ENCODE measurements at regions not wholly inside any gene's neighbourhood (a gene's known extent, or its start where the extent isn't known, plus 50 kb on each side); places are given as distances from the start of the nearest gene placed in this dataset.
"Not testable (repeated sequence)": the region's sequence is repeated elsewhere in the genome, so short reads cannot be mapped to it uniquely, and the experiment has no call there.

DNA sequence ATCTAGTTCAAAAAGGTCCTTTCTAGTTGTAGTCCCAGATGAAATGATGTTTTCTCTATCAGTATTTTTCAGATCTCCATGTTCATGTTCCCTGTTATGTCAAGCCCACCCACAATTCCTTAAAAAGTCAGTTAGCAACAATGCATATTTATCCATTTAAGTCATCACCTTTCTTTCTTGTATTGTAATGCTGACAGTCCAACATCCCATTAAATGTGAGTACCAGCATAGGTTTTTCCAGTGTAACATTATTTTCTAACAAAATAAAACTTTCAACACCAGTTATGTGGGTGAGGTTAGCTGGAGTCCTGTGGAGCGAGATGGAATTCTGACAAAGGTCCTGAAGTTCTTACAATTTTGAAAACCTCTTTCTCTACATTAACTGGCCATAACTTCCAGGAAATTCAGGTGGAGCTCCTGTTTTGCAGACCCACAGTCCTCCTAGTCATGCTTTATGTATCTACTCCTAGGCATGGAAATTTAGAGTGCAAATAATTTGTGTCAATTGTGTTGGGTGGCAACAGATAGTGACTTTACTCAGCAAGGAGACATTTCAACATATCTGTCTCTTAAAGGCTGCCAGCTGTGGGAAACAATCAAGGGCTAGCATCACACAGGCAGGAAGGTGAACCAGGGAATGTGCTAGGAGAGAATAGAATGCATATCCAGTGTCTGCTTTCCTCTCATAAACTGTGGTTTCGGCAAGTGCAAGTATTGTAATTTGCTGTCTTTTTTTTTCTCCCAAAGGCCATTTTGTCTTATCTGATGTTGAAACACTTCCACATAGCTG lies 162.6 kb downstream of the MTERF1 start:
- peaks cover 3% of the 10 kb centered on the region for H3K9me3 ChIP-seq
- ATAC-seq: no peak
- H3K36me3 ChIP-seq (ENCODE audit: low read depth): no peaks in the 10 kb centered on the region
- TF ChIP-seq, protein P1, sequence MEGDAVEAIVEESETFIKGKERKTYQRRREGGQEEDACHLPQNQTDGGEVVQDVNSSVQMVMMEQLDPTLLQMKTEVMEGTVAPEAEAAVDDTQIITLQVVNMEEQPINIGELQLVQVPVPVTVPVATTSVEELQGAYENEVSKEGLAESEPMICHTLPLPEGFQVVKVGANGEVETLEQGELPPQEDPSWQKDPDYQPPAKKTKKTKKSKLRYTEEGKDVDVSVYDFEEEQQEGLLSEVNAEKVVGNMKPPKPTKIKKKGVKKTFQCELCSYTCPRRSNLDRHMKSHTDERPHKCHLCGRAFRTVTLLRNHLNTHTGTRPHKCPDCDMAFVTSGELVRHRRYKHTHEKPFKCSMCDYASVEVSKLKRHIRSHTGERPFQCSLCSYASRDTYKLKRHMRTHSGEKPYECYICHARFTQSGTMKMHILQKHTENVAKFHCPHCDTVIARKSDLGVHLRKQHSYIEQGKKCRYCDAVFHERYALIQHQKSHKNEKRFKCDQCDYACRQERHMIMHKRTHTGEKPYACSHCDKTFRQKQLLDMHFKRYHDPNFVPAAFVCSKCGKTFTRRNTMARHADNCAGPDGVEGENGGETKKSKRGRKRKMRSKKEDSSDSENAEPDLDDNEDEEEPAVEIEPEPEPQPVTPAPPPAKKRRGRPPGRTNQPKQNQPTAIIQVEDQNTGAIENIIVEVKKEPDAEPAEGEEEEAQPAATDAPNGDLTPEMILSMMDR (IDR thresholded peaks at IDR 0.05): no peak
- intact Hi-C loops (cut with DNase I, micrococcal nuclease): no loop called here
- DNase-seq: no peak
- no peak overlapping the region for H3K4me3 ChIP-seq
- no peaks in the 10 kb centered on the region for H3K4me1 ChIP-seq (ENCODE audit: low read depth)

DNA sequence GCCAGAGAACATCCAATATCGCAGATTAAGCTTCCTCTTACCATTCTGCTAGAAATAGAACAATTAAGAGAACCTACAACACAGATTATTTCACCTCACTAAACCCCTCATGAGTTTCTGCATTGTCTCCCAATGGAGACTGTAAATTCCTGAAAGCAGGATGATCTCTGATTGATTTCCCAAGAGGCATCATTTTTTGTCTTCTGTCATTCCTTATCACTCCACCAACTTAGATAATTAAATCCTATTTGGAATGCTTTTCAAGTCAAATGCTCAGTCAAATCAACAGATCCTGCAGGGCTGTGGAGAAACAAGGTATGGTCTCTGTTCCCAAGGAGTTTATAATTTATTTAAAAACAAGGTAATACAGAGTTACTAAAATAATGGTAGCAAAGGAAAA lies 161.5 kb downstream of the MTERF1 start:
- intact Hi-C loops (cut with DNase I, micrococcal nuclease): no loop called here
- Histone ChIP-seq H3K9me3 (peaks cover 6% of the 10 kb centered on the region), H3K36me3 (ENCODE audit: low read depth) (no peaks in the 10 kb centered on the region), H3K4me3 (no peak overlapping the region), H3K4me1 (ENCODE audit: low read depth) (no peaks in the 10 kb centered on the region)
- ATAC-seq (no peak), DNase-seq (no peak)
- TF ChIP-seq, protein P1 (IDR thresholded peaks at IDR 0.05): no peak

DNA sequence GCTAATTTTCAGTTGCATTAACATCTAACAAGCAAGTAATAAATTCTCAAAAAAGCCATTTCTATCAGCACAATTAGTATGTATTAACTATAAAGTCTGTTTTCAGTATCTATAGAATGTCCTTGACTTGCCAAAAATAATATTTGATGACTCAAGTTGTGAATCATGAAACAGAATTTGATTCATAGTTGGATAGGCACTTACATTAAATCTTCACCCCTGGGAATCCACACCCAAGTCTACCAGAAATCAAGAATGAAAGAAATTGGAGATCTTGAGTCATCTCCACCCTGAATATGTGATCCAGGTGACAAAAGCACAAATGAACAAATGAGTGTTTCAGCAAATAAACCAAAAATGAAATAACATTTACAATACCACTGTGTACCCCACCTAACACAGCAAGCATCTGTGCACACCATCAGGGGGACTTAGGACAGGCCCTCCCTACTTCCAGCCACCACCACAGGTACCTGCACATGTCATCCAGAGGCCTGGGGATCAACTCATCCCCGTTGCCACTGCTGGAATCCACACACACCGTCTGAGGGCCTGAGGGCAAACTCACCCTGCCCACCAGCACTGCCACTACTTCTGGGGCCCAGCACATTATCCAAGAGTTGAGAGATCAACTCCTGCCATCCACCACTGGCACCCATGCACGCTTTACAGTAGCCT lies 160.1 kb downstream of the MTERF1 start:
- ATAC-seq: no peak
- Histone ChIP-seq H3K9me3 (peaks cover 6% of the 10 kb centered on the region), H3K4me1 (ENCODE audit: low read depth) (no peaks in the 10 kb centered on the region), H3K4me3 (no peak overlapping the region), H3K36me3 (ENCODE audit: low read depth) (no peaks in the 10 kb centered on the region)
- TF ChIP-seq, protein P1 (IDR thresholded peaks at IDR 0.05): no peak
- DNase-seq: no peak
- intact Hi-C loops (cut with DNase I, micrococcal nuclease): no loop called here

DNA sequence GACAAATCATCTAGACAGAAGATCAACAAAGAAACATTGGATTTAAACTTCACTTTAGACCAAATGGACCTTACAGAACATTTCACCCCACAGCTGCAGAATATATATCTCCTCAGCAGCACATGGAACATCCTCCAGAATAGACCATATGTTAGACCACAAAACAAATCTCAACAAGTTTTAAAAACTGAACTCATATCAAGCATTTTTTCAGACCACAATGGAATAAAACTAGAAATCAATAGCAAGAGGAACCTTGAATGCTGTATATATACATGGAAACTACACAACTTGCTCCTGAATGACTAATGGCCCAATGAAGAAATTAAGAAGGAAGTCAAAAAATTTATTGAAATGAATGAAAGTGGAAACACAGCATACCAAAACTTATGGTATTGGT lies 157.7 kb downstream of the MTERF1 start:
- Histone ChIP-seq H3K9me3 (peaks cover 6% of the 10 kb centered on the region), H3K36me3 (ENCODE audit: low read depth) (no peaks in the 10 kb centered on the region)

DNA sequence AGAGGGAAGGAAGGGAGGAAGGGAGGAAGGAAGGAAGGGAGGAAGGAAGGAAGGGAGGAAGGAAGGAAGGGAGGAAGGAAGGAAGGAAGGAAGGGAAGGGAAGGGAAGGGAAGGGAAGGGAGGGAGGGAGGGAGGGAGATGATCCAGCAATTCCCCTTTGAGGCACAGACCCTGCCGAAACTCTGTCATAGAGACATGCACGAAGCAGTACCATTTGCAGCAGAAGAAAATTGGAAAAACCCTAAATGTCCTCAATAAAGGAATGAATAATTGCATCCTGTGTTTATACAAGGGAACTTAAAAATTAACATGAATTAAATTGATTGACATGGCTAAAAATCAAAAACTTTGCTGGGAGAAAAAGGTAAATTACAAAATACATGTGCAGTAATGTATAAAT lies 151.5 kb downstream of the MTERF1 start:
- ATAC-seq; H3K4me3 ChIP-seq; H3K36me3 ChIP-seq (ENCODE audit: low read depth); H3K9me3 ChIP-seq; intact Hi-C loops (cut with DNase I, micrococcal nuclease); DNase-seq; H3K4me1 ChIP-seq (ENCODE audit: low read depth): not testable (repeated sequence)

More for the DNA sequence above, 157.7 kb downstream of the MTERF1 start:
- H3K4me3 ChIP-seq: no peak overlapping the region
- no peaks in the 10 kb centered on the region for H3K4me1 ChIP-seq (ENCODE audit: low read depth)
- TF ChIP-seq, protein P1 (IDR thresholded peaks at IDR 0.05): no peak
- ATAC-seq (no peak), DNase-seq (no peak)
- intact Hi-C loops (cut with DNase I, micrococcal nuclease): no loop called here

DNA sequence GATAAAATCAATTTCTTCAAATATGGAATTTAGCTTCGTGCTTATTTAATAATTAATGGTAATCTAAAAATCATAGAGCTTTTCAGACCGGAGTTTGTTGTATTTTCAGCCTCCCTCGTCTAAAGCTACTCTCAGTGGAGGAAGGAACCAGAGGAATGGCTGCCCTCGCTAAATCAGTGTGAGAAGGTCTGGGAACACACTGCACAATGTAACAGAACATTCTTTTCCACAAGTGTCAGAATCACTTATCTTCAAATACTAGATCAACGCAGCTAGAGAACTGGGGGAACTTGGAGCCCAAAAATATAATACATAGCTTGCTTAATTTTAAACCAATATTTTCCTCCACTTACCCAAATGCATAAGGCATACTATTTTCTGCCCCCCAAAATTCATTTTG lies 148.5 kb downstream of the MTERF1 start:
- intact Hi-C loops (cut with DNase I, micrococcal nuclease): no loop called here
- DNase-seq (no peak), ATAC-seq (no peak)
- Histone ChIP-seq H3K4me3 (no peak overlapping the region), H3K9me3 (peaks cover 6% of the 10 kb centered on the region), H3K36me3 (ENCODE audit: low read depth) (no peaks in the 10 kb centered on the region), H3K4me1 (ENCODE audit: low read depth) (no peaks in the 10 kb centered on the region)
- TF ChIP-seq, protein P1 (IDR thresholded peaks at IDR 0.05): no peak
